Heart left ventricle (tissue), 16 donors: ENCODE measurements at regions not wholly inside any gene's neighbourhood (a gene's known extent, or its start where the extent isn't known, plus 50 kb on each side); places are given as distances from the start of the nearest gene placed in this dataset.

Experiments
- ATAC-seq, 4 donors: fragments of 200-7000 bp; cut with Tn5 transposase; one replicate each; pipeline ENCODE4 v1.9.1; 2020 to 2022; ENCODE audit warnings: moderate library complexity in 4 of 4, mild to moderate bottlenecking in 3 of 4, moderate number of reproducible peaks in 1 of 4
- DNase-seq, 5 donors: peaks; one replicate each; pipeline ENCODE4 v3.0.0-alpha.2; 2020
- H3K27ac ChIP-seq, 12 donors: fragments of 200-600 bp; sonication (generic) in 4 of 12; one replicate each; pipeline versions ENCODE4 v1.5.0 to v1.8.0; 2016 to 2022; ENCODE audit warnings: mild to moderate bottlenecking in 2 of 12
- H3K27me3 ChIP-seq, 9 donors: fragments of 200-600 bp; sonication (generic) in 2 of 9; one replicate each; pipeline versions ENCODE4 v1.5.1 to v1.8.0; 2016 to 2022; ENCODE audit warnings: mild to moderate bottlenecking in 3 of 9
- H3K36me3 ChIP-seq, 9 donors: fragments of 200-600 bp; sonication (generic) in 2 of 9; one replicate each; pipeline versions ENCODE4 v1.5.0 to v1.8.0; 2018 to 2022; ENCODE audit warnings: mild to moderate bottlenecking in 2 of 9
- H3K4me1 ChIP-seq, 12 donors: fragments of 200-600 bp; sonication (generic) in 4 of 12; one replicate each; pipeline versions ENCODE4 v1.5.0 to v1.8.0; 2016 to 2022; ENCODE audit warnings: mild to moderate bottlenecking in 3 of 12
- H3K4me3 ChIP-seq, 12 donors: fragments of 200-600 bp; sonication (generic) in 4 of 12; one replicate each; pipeline versions ENCODE4 v1.5.0 to v1.8.0; 2017 to 2022; ENCODE audit warnings: mild to moderate bottlenecking in 9 of 12, moderate library complexity in 4 of 12
- H3K9me3 ChIP-seq, 12 donors: fragments of 200-600 bp; sonication (generic) in 4 of 12; one replicate each; pipeline versions ENCODE4 v1.5.0 to v1.8.0; 2016 to 2022; ENCODE audit warnings: mild to moderate bottlenecking in 1 of 12
- CTCF ChIP-seq, 12 donors: fragments of 200-600 bp; sonication (generic) in 4 of 12; IDR thresholded peaks; one replicate each; pipeline versions ENCODE4 v1.5.0 to v1.8.0; 2018 to 2022; ENCODE audit warnings: antibody characterized with exemption in 12 of 12, mild to moderate bottlenecking in 5 of 12
- POLR2A ChIP-seq, 2 donors: fragments of 450-650 bp; IDR thresholded peaks; one replicate each; pipeline ENCODE4 v1.6.1; 2017; ENCODE audit warnings: antibody characterized with exemption in 2 of 2, mild to moderate bottlenecking in 2 of 2, moderate library complexity in 2 of 2
- WGBS, 4 donors: extraction: QIAGEN DNeasy Blood & Tissue Kit in 2 of 4; methylation state at CpG; one replicate each; pipeline versions ENCODE4 v1.1.5 to v1.1.7; 2013 to 2018; 5-methylcytosine and 5-hydroxymethylcytosine counted together
- intact Hi-C, 10 donors: fragments of 100-400 bp; cut with DNase I; formaldehyde crosslinking; loops; one replicate each; pipeline versions ENCODE4 v1.11.1 to v1.14.2; 2022
- donor health status: ischemic (EF 13 %, LVEDD 7.1; RV severe dilation, severe dysfunction).
- donor health status: healthy with polysubstance abuse.
- donor health status: DM: no; HTN: yes; CAD: no.
- donor health status: DM: no; HTN: no; CAD: no.
- donor health status: ischemic (EF 25% LVEDD 6.9; RV normal size, moderate dysfunction).
- donor health status: ischemic (EF 25% LVEDD 5.7; RV mildly dilated, moderate dysfunction).
- donor health status: healthy.
- donor health status: DM: yes; HTN: yes; CAD: no.
- donor health status: ischemic (EF 35%, LVEDD 5.7; RV mildly dilated, moderate dysfunction).
- donor health status: nonischemic (EF 11% LVEDD 7.7; RV severe dilation, severe dysfunction).
- donor health status: DM: yes; HTN: yes; CAD: no.
- donor health status: PGD.
- donor health status: ischemic (EF 29% LVEDD 5.4; RV normal size, mild dysfunction).
- donor health status: nonischemic (EF 23%, LVEDD 6.1; RV moderate dilation, normal function).

GRCh38 chr1:117268535-117269455 is 58.1 kb upstream of the VTCN1 start:
- intact Hi-C loops: no loop called here
- Histone ChIP-seq H3K4me1 (peaks cover 0 to 7% (median 0%) of the 10 kb centered on the region in 12 donors), H3K27me3 (no peaks in the 10 kb centered on the region), H3K4me3 (no peak overlapping the region), H3K36me3 (no peaks in the 10 kb centered on the region), H3K27ac (no peak overlapping the region), H3K9me3 (peaks cover 0 to 14% (median 0%) of the 10 kb centered on the region in 12 donors)
- DNase-seq (no peak), ATAC-seq (no peak)
- TF ChIP-seq CTCF (IDR thresholded peaks at IDR 0.05) (no peak), POLR2A (IDR thresholded peaks at IDR 0.05) (no peak)
- 50 to 63% (median 60%) methylated on average over 11 of the region's 11 CpGs for WGBS, 4 donors

- TF ChIP-seq POLR2A (IDR thresholded peaks at IDR 0.05) (no peak), CTCF (IDR thresholded peaks at IDR 0.05) (no peak)
- Histone ChIP-seq H3K4me3 (no peak overlapping the region), H3K27me3 (no peaks in the 10 kb centered on the region), H3K36me3 (no peaks in the 10 kb centered on the region), H3K27ac (no peak overlapping the region), H3K9me3 (peaks cover 0 to under 1% (median 0%) of the 10 kb centered on the region in 12 donors), H3K4me1 (peaks cover 0 to 7% (median 0%) of the 10 kb centered on the region in 12 donors)
- intact Hi-C loops: no loop called here
- DNase-seq (no peak), ATAC-seq (no peak)
- WGBS, 4 donors: 81 to 88% (median 86%) methylated on average over 3 of the region's 3 CpGs
Observed at GRCh38 chr1:117267232-117267774, 56.6 kb upstream of the VTCN1 start.

GRCh38 chr1:117262976-117263375 is 52.2 kb upstream of the VTCN1 start:
- intact Hi-C loops: no loop called here
- no peaks in the 10 kb centered on the region for H3K27me3 ChIP-seq
- H3K36me3 ChIP-seq: no peaks in the 10 kb centered on the region
- ATAC-seq: no peak
- WGBS, 4 donors: 90 to 94% (median 92%) methylated on average over 5 of the region's 5 CpGs
- no peak overlapping the region for H3K4me3 ChIP-seq
- H3K9me3 ChIP-seq: peaks cover 0 to 11% (median 0%) of the 10 kb centered on the region in 12 donors
- no peak overlapping the region for H3K27ac ChIP-seq
- TF ChIP-seq POLR2A (IDR thresholded peaks at IDR 0.05) (no peak), CTCF (IDR thresholded peaks at IDR 0.05) (no peak)
- DNase-seq: no peak
- peaks cover 0 to 7% (median 0%) of the 10 kb centered on the region in 12 donors for H3K4me1 ChIP-seq

- peaks cover 0 to 11% (median 0%) of the 10 kb centered on the region in 12 donors for H3K9me3 ChIP-seq
- WGBS, 4 donors: 87 to 93% (median 90%) methylated on average over 2 of the region's 2 CpGs
Observed at GRCh38 chr1:117261424-117261785, 50.7 kb upstream of the VTCN1 start.

More at GRCh38 chr1:117261424-117261785, 50.7 kb upstream of the VTCN1 start:
- intact Hi-C loops: no loop called here
- no peak overlapping the region for H3K4me3 ChIP-seq
- DNase-seq: no peak
- ATAC-seq: no peak
- H3K27me3 ChIP-seq: no peaks in the 10 kb centered on the region
- no peak for TF ChIP-seq POLR2A (IDR thresholded peaks at IDR 0.05)
- no peak for TF ChIP-seq CTCF (IDR thresholded peaks at IDR 0.05)
- H3K27ac ChIP-seq: no peak overlapping the region
- H3K4me1 ChIP-seq: no peaks in the 10 kb centered on the region
- no peaks in the 10 kb centered on the region for H3K36me3 ChIP-seq
